ENCODE measurements at regions not wholly inside any gene's neighbourhood (a gene's known extent, or its start where the extent isn't known, plus 50 kb on each side); places are given as distances from the start of the nearest gene placed in this dataset.

- no peaks in the 10 kb centered on the region for H3K9me3 ChIP-seq (ENCODE audit: low read depth, low read length)
- H3K27ac ChIP-seq (ENCODE audit: low read depth, low read length) = no peak overlapping the region
- no peak overlapping the region for H3K4me3 ChIP-seq (ENCODE audit: insufficient read depth, low read length)
- DNase-seq (ENCODE audit: insufficient read length, low spot score, missing footprints) = no peak
- no peak for TF ChIP-seq CTCF (IDR thresholded peaks at IDR 0.05; ENCODE audit: extremely low read depth, low read depth, low read length)
- H4K20me1 ChIP-seq (ENCODE audit: insufficient read depth, low read length) = no peaks in the 10 kb centered on the region
- no peaks in the 10 kb centered on the region for H3K27me3 ChIP-seq (ENCODE audit: insufficient read depth, low read length)
- no peaks in the 10 kb centered on the region for H3K36me3 ChIP-seq (ENCODE audit: insufficient read depth, low read length)
- H3K79me2 ChIP-seq (ENCODE audit: insufficient read depth, low read length) = no peaks in the 10 kb centered on the region
- no peak overlapping the region for H2AFZ ChIP-seq (ENCODE audit: low read length)
- no peak overlapping the region for H3K4me2 ChIP-seq (ENCODE audit: insufficient read depth, low read length)
- H3K4me1 ChIP-seq (ENCODE audit: insufficient read depth, low read length) = no peaks in the 10 kb centered on the region
These were observed 1204.5 kb upstream of the SLC39A10 start for GRCh38 chr2:194452504-194452903.

- DNase-seq (ENCODE audit: insufficient read length, low spot score, missing footprints) = no peak
- TF ChIP-seq CTCF (IDR thresholded peaks at IDR 0.05; ENCODE audit: extremely low read depth, low read depth, low read length) = no peak
- H3K27ac ChIP-seq (ENCODE audit: low read depth, low read length) = no peak overlapping the region
- no peaks in the 10 kb centered on the region for H3K9me3 ChIP-seq (ENCODE audit: low read depth, low read length)
- H2AFZ ChIP-seq (ENCODE audit: low read length) = no peak overlapping the region
- no peaks in the 10 kb centered on the region for H3K4me1 ChIP-seq (ENCODE audit: insufficient read depth, low read length)
- H3K4me3 ChIP-seq (ENCODE audit: insufficient read depth, low read length) = no peak overlapping the region
- no peaks in the 10 kb centered on the region for H3K79me2 ChIP-seq (ENCODE audit: insufficient read depth, low read length)
- no peaks in the 10 kb centered on the region for H3K36me3 ChIP-seq (ENCODE audit: insufficient read depth, low read length)
- H3K4me2 ChIP-seq (ENCODE audit: insufficient read depth, low read length) = no peak overlapping the region
- no peaks in the 10 kb centered on the region for H3K27me3 ChIP-seq (ENCODE audit: insufficient read depth, low read length)
- no peaks in the 10 kb centered on the region for H4K20me1 ChIP-seq (ENCODE audit: insufficient read depth, low read length)
These were observed 1211.8 kb upstream of the SLC39A10 start for GRCh38 chr2:194445226-194445625.

- H3K4me3 ChIP-seq (ENCODE audit: insufficient read depth, low read length) = no peak overlapping the region
- TF ChIP-seq CTCF (IDR thresholded peaks at IDR 0.05; ENCODE audit: extremely low read depth, low read depth, low read length) = no peak
- no peak overlapping the region for H3K4me2 ChIP-seq (ENCODE audit: insufficient read depth, low read length)
- H3K4me1 ChIP-seq (ENCODE audit: insufficient read depth, low read length) = no peaks in the 10 kb centered on the region
- no peak overlapping the region for H3K27ac ChIP-seq (ENCODE audit: low read depth, low read length)
- no peaks in the 10 kb centered on the region for H3K27me3 ChIP-seq (ENCODE audit: insufficient read depth, low read length)
- peaks cover 2% of the 10 kb centered on the region for H3K9me3 ChIP-seq (ENCODE audit: low read depth, low read length)
- no peaks in the 10 kb centered on the region for H4K20me1 ChIP-seq (ENCODE audit: insufficient read depth, low read length)
- H3K79me2 ChIP-seq (ENCODE audit: insufficient read depth, low read length) = no peaks in the 10 kb centered on the region
- H2AFZ ChIP-seq (ENCODE audit: low read length) = no peak overlapping the region
- H3K36me3 ChIP-seq (ENCODE audit: insufficient read depth, low read length) = no peaks in the 10 kb centered on the region
- DNase-seq (ENCODE audit: insufficient read length, low spot score, missing footprints) = no peak
These were observed 1213.1 kb upstream of the SLC39A10 start for GRCh38 chr2:194443926-194444325.

- Histone ChIP-seq H3K4me3 (ENCODE audit: insufficient read depth, low read length) (no peak overlapping the region), H3K79me2 (ENCODE audit: insufficient read depth, low read length) (no peaks in the 10 kb centered on the region), H3K27ac (ENCODE audit: low read depth, low read length) (no peak overlapping the region), H3K9me3 (ENCODE audit: low read depth, low read length) (peaks cover 2% of the 10 kb centered on the region), H4K20me1 (ENCODE audit: insufficient read depth, low read length) (no peaks in the 10 kb centered on the region), H3K4me2 (ENCODE audit: insufficient read depth, low read length) (no peak overlapping the region), H2AFZ (ENCODE audit: low read length) (no peak overlapping the region), H3K4me1 (ENCODE audit: insufficient read depth, low read length) (no peaks in the 10 kb centered on the region), H3K36me3 (ENCODE audit: insufficient read depth, low read length) (no peaks in the 10 kb centered on the region), H3K27me3 (ENCODE audit: insufficient read depth, low read length) (no peaks in the 10 kb centered on the region)
- no peak for DNase-seq (ENCODE audit: insufficient read length, low spot score, missing footprints)
- TF ChIP-seq CTCF (IDR thresholded peaks at IDR 0.05; ENCODE audit: extremely low read depth, low read depth, low read length) = no peak
These were observed 1232.3 kb upstream of the SLC39A10 start for GRCh38 chr2:194424683-194425209.

Data from osteoblast (primary cell).